CD4-positive, alpha-beta T cell treated with Interleukin-17A for 1 hour (primary cell): ENCODE measurements at regions not wholly inside any gene's neighbourhood (a gene's known extent, or its start where the extent isn't known, plus 50 kb on each side); places are given as distances from the start of the nearest gene placed in this dataset.
A peak's percentile ranks its signal among the peaks of the same experiment; 100 is the strongest.

Source experiments
- DNase-seq: peaks from one replicate; pipeline ENCODE4 v3.0.0-alpha.2; 2020

DNA sequence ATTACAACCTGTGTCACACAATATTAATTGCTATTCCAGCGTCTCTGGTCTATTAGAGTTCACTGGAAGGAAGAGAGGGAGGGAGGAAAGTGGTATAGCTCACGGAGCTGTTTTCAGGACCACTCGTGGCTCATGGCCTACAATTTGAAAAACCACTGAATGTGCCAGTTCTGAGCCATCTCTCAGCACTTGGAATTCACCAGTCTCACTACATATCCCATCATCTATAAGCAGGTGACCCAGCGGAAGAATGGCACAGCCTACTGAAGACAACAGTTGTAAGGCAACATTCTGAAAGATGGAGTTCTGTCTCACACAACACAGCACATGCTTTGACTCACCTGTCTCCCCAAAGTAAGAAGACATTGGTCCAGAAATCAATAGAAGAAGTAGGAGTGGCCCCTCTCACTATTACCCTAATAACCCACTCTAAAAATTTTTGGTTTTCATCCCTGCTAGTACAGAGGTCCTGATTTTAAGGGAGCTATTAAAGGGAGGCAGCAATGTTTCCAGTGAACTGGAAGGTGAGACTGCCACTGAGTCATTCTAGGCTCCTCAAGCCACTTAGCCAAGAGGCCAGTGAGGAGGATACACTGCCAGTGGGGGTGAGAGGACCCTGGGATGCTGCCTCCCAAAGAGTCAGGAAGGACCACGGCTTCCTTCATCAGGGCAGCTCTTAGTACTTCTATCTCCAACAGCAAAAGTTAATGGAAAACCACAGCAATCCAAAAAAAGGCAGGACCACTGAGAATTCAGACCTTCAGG lies 50.0 kb upstream of the DOCK9 start:
- no peak for DNase-seq

- DNase-seq: peak; percentile 51
Observed at GRCh38 chr13:99028890-99029289, 51.0 kb upstream of the DOCK9 start.

GRCh38 chr13:99029576-99029975 lies 51.7 kb upstream of the DOCK9 start:
- no peak for DNase-seq

GRCh38 chr13:99030326-99030725 lies 52.5 kb upstream of the DOCK9 start:
- DNase-seq: no peak

- no peak for DNase-seq
Observed at GRCh38 chr13:99031832-99032231, 54.0 kb upstream of the DOCK9 start.

DNA sequence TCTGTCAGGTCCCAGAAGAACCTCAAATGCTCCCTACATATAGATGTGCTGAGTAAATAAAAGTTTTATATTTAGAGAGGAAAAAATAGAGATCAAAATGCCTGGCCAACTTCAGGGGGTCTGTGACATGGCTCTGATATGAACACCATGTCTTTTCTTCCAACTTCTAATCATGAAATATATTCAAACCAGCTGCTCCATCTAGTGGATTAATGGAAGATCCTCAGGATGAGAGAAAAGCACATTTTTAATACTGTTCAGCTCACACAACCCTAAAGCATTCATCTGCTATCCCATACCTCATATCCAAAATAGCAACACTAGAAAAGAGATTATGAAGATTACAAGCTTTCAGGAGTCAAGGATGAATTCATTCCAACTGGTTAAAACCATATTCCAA lies 56.0 kb upstream of the DOCK9 start:
- DNase-seq: peak; percentile 31

- no peak for DNase-seq
Observed at GRCh38 chr13:99034333-99035085, 56.6 kb upstream of the DOCK9 start.

- DNase-seq: no peak
Observed at GRCh38 chr13:99035715-99036114, 57.9 kb upstream of the DOCK9 start.

DNA sequence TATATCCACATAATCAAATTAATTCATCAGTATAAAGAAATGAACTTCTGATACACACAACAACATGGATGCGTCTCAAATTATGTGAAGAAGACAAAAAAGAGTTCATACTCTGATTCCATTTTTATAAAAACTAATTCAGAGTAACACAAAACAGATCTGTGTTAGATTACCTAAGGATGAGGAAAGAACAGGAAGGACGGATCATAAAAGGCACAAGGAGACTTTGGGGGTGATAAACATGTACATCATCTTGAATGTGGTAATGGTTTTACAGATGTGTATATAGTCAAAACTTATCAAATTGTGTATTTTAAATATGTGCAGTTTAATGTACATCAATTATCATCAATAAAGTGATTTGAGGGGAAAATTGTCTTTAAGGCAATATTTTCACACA lies 59.9 kb upstream of the DOCK9 start:
- no peak for DNase-seq

DNA sequence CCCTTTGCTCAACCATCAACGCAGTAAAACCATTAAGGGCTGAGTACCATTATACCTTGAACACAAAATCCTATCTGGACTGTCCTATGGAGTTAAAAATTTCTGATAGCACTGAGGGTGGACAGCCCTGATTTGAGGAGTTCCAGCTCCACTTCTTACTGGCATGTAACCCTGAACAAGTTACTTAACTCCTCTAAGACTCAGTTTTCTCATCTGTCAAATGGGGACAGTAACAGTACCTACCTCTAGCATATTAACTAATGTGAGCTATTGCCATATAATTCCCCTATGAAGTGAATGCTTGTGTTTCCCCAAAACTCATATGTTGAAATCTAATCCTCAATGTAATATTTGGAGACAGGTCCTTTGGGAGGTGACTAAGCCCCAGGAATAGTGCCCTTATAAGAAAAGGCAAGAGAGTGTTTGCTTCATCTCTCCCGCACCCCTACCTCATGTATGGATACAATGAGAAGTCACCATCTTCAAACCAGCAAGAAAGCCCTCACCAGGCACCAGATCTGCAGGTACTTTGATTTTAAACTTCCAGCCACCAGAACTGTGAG lies 61.9 kb upstream of the DOCK9 start:
- no peak for DNase-seq

DNA sequence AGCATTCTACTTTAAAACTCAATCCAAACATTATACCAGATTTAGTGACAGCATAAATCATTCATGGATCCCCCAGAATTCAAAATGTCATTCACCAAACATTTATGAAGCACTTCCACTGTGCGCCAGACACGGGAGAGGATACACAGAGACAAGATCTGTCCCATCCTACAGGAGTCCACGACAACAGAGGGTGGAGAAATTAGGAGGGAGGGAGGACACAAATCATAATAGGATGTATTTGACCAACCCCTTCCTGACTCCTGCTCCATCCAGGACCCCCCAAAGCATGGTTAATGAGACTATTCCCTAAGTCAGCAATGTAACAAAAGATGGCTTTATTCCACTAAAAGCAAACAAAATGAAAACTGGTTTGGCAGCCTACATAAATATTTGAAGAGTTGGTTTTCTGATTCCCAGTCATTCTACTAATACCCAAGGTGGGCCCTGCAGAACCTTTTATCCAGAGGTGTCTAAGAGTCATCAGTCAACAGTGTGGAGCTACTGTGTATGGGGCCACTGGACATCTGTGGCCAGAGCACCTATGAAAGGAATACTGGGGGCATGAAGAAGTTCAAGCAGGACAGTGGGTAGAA lies 62.8 kb upstream of the DOCK9 start:
- DNase-seq: no peak

DNA sequence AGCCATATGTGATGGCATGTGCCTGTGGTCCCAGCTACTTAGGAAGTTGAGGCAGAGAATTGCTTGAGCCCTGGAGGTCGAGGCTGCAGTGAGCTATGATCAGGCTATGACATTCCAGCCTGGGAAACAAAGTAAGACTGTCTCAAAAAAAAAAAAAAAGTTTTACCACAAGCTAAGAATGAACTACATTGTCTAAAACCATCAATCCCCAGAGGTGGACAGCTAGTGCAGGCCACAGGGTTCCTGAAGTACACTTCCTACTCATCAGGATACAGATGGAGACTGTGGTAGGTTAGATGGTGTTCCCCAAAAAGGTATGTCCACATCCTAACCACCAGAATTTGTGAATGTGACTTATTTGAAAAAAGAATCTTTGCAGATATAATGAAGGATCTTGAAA lies 63.5 kb upstream of the DOCK9 start:
- no peak for DNase-seq

DNA sequence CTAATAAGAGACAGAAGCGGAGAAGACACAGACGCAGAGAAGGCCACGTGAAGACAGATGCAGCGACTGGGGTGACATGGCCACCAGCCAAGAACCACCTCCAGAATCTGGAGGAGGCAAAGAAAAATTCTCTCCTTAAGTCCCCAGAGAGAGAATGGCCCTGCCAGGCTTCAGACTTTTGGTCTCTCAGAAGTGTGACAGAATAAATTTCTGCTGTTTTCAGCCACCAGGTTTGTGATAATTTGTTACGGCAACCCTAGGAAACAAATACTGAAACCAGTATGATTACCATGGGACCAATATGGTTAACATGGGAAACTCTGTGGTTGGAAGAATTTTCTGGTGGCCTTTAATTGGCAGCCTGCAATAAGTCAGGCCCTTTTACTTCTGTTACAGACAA lies 63.9 kb upstream of the DOCK9 start:
- DNase-seq: peak; percentile 23

- no peak for DNase-seq
Observed at GRCh38 chr13:99042521-99043250, 64.8 kb upstream of the DOCK9 start.

GRCh38 chr13:99043831-99044231 lies 66.0 kb upstream of the DOCK9 start:
- DNase-seq: no peak

DNA sequence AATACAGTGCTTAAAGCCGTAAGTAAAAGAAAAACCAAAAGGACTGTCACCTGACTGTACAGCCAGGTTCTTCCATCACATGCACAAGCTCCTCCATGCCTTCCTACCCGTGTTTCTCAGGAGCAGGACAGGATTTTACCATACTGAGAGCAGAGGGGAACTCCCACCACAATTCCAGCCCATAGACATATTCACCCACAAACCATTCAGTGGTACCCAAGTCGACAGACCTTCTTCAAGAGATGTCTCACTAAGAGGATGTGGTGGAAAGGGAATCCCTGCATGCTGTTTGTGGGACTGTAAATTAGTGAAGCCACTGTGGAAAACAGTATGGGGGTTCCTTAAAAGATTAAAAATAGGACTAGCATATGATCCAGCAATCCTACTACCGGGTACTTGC lies 66.9 kb upstream of the DOCK9 start:
- no peak for DNase-seq

DNA sequence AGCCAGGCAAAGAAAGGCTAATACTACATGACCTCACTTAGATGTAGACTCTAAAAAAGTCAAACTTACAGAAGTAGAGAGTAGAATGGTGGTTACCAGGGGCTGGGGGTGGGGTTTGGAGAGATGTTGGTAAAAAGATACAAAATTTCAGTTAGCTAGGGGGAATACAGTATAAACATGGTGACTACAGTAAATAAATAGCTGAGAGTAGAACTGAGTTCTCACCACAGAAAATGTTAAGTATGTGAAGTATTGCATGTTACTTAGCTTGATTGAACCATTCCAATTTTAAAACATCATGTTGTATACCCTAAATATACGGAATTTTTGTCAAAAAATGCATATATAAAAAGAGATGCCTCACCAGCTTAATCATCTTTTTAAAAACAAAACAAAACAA lies 67.5 kb upstream of the DOCK9 start:
- DNase-seq: no peak

GRCh38 chr13:99046851-99047250 lies 69.0 kb upstream of the DOCK9 start:
- DNase-seq: no peak

DNA sequence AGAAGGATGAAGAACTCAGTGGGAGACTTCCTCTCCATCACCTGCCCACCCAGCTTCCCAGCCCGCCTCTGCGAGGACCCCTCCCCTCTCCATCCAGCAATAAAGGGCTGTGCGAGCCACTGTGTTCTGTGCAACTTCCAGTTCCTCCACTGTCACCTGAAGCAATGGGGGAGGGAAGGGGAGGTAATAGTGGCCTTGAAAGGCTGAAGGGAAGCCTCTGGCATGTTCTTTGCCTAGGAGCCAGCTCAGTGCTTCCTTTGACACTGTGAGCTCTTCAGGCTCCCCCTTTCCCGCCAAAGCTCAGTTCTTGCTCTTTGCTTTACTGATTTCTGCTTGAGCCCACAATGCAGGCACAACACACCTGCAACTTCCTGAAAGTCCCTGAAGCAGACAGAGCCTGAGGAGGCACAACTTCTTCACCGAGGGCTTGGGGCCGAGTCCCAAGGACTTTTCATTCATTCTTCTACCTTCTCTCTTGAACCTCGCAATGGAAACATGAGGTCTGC lies 73.2 kb upstream of the DOCK9 start:
- peak; percentile 11 for DNase-seq

- peak; percentile 52 for DNase-seq
Observed at GRCh38 chr13:99051768-99052455, 74.0 kb upstream of the DOCK9 start.

DNA sequence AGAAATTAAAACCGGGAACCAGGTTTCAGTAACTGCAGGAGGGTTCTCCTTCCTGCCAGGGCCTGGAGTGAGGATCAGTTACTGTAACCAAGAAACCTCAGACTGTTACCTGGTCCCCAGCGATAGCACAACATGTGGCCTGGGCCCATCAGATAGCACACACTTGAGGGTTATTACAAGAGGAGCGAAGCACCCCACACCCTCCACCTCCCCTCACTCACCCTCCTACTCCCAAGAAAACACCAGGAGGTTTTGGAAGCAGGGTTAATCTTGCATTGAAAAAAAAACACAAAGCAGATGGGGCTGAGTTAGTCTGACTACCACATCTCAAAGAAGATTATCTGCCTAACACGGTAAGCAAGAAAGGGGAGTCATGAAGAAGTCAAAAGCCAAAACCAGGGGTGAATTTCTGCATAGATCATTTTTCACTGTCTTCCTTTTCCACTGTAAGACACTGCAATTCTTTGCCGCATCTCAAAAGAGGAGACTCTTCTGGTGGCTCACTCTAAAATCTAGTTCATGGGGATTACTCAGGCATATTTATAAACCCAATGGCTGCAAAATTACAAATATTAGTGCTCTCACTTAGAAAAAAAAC lies 75.9 kb upstream of the DOCK9 start:
- no peak for DNase-seq

DNA sequence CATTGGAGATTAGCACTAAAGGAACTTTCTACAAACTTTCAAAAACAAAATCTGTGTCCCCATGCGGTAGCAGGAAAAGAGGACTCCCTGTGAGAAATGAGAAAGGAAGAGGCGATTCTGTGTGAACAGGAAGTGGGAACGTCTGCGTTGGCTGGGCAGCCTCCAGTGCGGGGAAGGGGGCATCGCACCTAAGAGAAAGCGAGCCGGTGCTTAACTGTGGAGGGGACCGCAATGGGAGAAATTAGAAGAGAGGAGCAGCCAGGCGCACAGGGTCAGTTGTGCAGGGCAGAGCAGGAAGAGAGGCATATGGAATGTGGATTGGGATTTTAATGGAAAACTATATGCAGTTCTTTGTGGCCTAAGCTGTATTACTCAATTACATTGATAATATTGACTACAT lies 77.4 kb upstream of the DOCK9 start:
- peak; percentile 26 for DNase-seq
